Activated naive CD8-positive, alpha-beta T cell treated with anti-CD3 and anti-CD28 coated beads for 36 hours (primary cell): ENCODE measurements at regions not wholly inside any gene's neighbourhood (a gene's known extent, or its start where the extent isn't known, plus 50 kb on each side); places are given as distances from the start of the nearest gene placed in this dataset.

Experiments used
- DNase-seq: peaks from one replicate; pipeline ENCODE4 v3.0.0; 2021
- H3K27ac Mint-ChIP-seq: one replicate; pipeline ENCODE4 v1.8.0; 2022; ENCODE audit warnings: mild to moderate bottlenecking, moderate library complexity, mixed read lengths
- H3K27me3 Mint-ChIP-seq: one replicate; pipeline ENCODE4 v1.8.0; 2022; ENCODE audit warnings: mild to moderate bottlenecking, mixed read lengths
- H3K36me3 Mint-ChIP-seq: one replicate; pipeline ENCODE4 v1.8.0; 2021; ENCODE audit warnings: mild to moderate bottlenecking, mixed read lengths
- H3K4me1 Mint-ChIP-seq: one replicate; pipeline ENCODE4 v1.8.0; 2021; ENCODE audit warnings: mixed read lengths
- H3K4me3 Mint-ChIP-seq: one replicate; pipeline ENCODE4 v1.8.0; 2022; ENCODE audit warnings: mild to moderate bottlenecking, moderate library complexity, mixed read lengths
- H3K9me3 Mint-ChIP-seq: one replicate; pipeline ENCODE4 v1.8.0; 2022; ENCODE audit warnings: mixed read lengths

- H3K9me3 Mint-ChIP-seq, result no peaks in the 10 kb centered on the region
- DNase-seq, result no peak
- H3K4me3 Mint-ChIP-seq, result no peak overlapping the region
- H3K4me1 Mint-ChIP-seq, result no peaks in the 10 kb centered on the region
- no peak overlapping the region for H3K27ac Mint-ChIP-seq
- no peaks in the 10 kb centered on the region for H3K36me3 Mint-ChIP-seq
- H3K27me3 Mint-ChIP-seq, result no peaks in the 10 kb centered on the region
Observed at GRCh38 chr3:127100459-127101410, 92.2 kb upstream of the PRR23E start.

DNA sequence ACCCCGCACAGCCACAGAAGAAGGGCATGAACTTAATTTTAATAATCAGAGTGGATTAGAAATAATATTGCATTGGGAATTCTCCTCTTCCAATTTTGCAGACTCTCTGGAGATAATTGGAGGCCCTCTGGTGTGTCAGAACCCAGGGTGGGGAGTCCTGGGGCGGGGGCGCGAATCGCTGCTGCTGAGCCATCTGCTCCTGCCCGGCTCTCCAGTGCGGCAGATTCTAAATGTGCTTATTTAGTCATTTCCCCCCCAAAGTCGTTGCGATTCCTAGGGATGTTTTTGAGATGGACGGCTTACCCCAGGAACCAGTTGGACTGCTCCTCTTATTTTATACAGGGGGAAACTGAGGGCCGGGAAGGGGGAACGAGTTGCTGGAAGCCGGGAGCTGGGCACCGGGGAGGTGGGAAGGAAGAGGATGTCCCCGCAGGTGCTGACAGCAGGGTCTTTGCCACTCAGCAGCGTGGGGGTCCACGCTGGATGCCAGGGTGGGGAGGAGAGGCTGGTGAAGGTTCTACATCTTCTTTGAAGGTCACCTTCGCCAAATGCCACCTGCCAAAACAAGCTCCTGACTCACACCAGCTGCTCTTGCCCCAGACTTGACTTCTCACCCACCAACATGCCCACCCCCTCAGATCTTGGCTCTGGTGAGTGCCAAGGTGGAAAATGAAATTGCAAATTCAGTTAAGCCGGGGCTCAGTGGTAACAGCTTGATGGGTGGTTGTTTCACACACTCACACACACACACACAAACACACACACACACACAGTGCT, 91.3 kb upstream of the PRR23E start:
- no peak for DNase-seq
- Mint-ChIP-seq H3K36me3 (no peaks in the 10 kb centered on the region), H3K4me1 (no peaks in the 10 kb centered on the region), H3K9me3 (no peaks in the 10 kb centered on the region), H3K27ac (no peak overlapping the region), H3K27me3 (no peaks in the 10 kb centered on the region), H3K4me3 (no peak overlapping the region)

DNA sequence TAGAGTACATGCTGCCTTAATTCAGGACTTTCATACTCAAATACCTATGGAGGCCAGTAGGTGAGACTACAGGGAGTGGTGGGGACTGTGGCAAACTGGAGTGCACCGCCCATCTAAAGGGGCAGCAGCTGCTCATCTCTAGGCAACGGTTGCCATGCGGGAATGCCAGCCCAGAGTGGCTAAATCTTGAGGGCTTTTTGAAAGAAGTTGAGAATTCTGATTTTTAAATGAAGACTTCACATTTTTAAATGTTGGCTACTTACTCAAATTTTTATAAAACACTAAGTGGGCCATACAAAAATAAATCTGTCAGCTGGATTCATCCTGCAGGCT, 90.8 kb upstream of the PRR23E start:
- no peak overlapping the region for H3K27ac Mint-ChIP-seq
- H3K27me3 Mint-ChIP-seq, result no peaks in the 10 kb centered on the region
- no peaks in the 10 kb centered on the region for H3K9me3 Mint-ChIP-seq
- no peaks in the 10 kb centered on the region for H3K36me3 Mint-ChIP-seq
- H3K4me3 Mint-ChIP-seq, result no peak overlapping the region
- H3K4me1 Mint-ChIP-seq, result no peaks in the 10 kb centered on the region
- DNase-seq, result no peak

DNA sequence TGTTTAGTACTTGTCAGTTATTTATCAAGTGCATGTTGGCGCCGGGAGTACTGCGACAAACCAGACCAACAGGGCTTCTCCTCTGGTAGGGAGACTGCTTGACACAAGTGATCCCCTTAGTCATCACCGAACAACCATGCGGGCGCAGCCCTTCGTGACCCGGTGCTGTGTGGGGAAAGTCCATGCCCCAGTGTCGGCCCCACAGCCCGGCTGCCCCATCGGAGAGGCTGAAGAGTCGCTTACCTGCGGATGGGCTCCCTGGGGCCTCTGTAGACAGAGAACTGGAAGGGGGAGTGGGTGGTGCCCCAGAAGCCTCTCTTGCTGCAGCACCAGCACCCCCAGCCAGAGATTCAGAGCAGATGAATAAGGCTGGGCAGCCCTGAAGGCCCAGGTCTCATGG, 90.3 kb upstream of the PRR23E start:
- Mint-ChIP-seq H3K27ac (no peak overlapping the region), H3K9me3 (no peaks in the 10 kb centered on the region), H3K27me3 (no peaks in the 10 kb centered on the region), H3K36me3 (no peaks in the 10 kb centered on the region), H3K4me3 (no peak overlapping the region), H3K4me1 (no peaks in the 10 kb centered on the region)
- no peak for DNase-seq

- H3K4me1 Mint-ChIP-seq, result no peaks in the 10 kb centered on the region
- no peaks in the 10 kb centered on the region for H3K9me3 Mint-ChIP-seq
- no peak overlapping the region for H3K27ac Mint-ChIP-seq
- no peak for DNase-seq
- no peaks in the 10 kb centered on the region for H3K36me3 Mint-ChIP-seq
- H3K27me3 Mint-ChIP-seq, result no peaks in the 10 kb centered on the region
- H3K4me3 Mint-ChIP-seq, result no peak overlapping the region
Observed at GRCh38 chr3:127103080-127103479, 89.9 kb upstream of the PRR23E start.

DNA sequence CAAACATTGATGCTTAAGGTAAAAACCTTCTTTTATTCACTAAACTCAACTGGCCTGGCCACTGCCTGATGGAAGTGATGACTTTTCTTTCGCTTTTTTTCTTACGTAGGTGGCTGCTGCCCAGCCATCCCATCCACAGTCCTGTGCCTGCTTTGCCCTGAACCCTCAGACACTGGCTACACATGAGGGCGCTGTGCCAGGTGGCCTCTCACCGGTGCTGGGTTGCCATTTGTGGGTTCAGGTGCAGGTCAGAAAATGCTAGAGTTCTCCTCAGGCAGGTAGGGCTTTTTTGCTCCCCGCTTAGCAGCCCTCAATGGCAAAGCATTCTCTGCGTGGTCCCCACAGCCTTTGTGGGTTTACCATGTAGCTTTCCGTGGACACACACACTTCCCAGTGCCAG, 88.3 kb upstream of the PRR23E start:
- Mint-ChIP-seq H3K36me3 (no peaks in the 10 kb centered on the region), H3K27me3 (no peaks in the 10 kb centered on the region), H3K4me1 (no peaks in the 10 kb centered on the region), H3K27ac (no peak overlapping the region), H3K4me3 (no peak overlapping the region), H3K9me3 (no peaks in the 10 kb centered on the region)
- DNase-seq, result no peak

- Mint-ChIP-seq H3K27ac (no peak overlapping the region), H3K27me3 (no peaks in the 10 kb centered on the region), H3K9me3 (no peaks in the 10 kb centered on the region), H3K4me1 (no peaks in the 10 kb centered on the region), H3K4me3 (no peak overlapping the region), H3K36me3 (no peaks in the 10 kb centered on the region)
- no peak for DNase-seq
Observed at GRCh38 chr3:127105587-127105986, 87.3 kb upstream of the PRR23E start.

GRCh38 chr3:127106053-127106452, 86.9 kb upstream of the PRR23E start:
- H3K36me3 Mint-ChIP-seq, result no peaks in the 10 kb centered on the region
- no peak for DNase-seq
- no peak overlapping the region for H3K27ac Mint-ChIP-seq
- H3K4me1 Mint-ChIP-seq, result no peaks in the 10 kb centered on the region
- no peaks in the 10 kb centered on the region for H3K27me3 Mint-ChIP-seq
- no peak overlapping the region for H3K4me3 Mint-ChIP-seq
- H3K9me3 Mint-ChIP-seq, result peaks cover 2% of the 10 kb centered on the region

- Mint-ChIP-seq H3K27me3 (no peaks in the 10 kb centered on the region), H3K9me3 (peaks cover 3% of the 10 kb centered on the region)
- no peak for DNase-seq
Observed at GRCh38 chr3:127106456-127106855, 86.5 kb upstream of the PRR23E start.

GRCh38 chr3:127107002-127107401, 85.9 kb upstream of the PRR23E start:
- no peaks in the 10 kb centered on the region for H3K36me3 Mint-ChIP-seq
- peaks cover 3% of the 10 kb centered on the region for H3K9me3 Mint-ChIP-seq
- DNase-seq, result no peak
- no peak overlapping the region for H3K27ac Mint-ChIP-seq
- no peaks in the 10 kb centered on the region for H3K4me1 Mint-ChIP-seq
- no peaks in the 10 kb centered on the region for H3K27me3 Mint-ChIP-seq
- H3K4me3 Mint-ChIP-seq, result no peak overlapping the region

More at GRCh38 chr3:127106456-127106855, 86.5 kb upstream of the PRR23E start:
- Mint-ChIP-seq H3K36me3 (no peaks in the 10 kb centered on the region), H3K4me3 (no peak overlapping the region), H3K4me1 (no peaks in the 10 kb centered on the region), H3K27ac (no peak overlapping the region)

DNA sequence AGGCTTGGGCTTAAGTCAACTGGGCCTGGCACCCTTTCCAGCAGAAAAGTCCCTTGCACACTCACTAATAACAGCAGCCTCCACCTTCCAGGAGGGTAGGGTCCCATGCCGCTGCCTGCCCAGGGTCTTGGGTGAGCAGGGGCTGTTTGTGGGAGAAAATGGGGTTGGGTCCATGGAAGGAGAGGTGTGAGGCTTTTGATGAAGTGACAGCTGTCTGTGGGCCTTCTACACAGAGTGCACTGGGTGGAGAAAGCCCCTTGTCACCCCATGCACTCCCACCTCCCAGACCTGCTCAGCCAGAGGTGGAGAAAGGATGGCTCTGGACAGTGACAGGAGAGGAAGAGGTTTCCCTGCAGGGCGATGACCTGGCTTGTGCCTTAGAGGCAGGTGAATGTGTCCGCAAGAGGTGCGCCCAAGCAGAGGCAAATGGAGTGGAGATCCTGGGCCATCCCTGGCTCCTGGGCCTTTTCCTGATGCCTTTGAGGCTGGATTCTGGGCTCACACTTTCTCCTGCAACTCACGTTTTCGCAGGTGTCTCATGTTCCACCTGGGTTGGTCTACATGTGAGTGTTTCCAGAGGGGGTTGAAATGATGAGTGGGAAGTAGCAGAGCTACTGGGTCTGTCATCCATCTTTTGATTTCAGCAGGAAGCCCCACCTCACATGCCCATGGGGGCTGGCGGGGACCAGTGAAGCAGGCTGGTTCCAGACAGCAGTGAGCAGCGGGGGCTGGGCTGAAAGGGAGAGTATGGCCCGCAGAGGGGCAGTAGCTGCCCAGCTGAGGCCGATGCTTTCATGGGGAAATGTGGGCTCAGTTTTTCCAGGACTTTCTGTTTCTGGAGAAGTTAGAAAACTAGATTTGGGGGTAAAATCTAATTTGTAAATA, 85.2 kb upstream of the PRR23E start:
- H3K9me3 Mint-ChIP-seq, result peaks cover 7% of the 10 kb centered on the region
- no peaks in the 10 kb centered on the region for H3K4me1 Mint-ChIP-seq
- DNase-seq, result no peak
- no peak overlapping the region for H3K27ac Mint-ChIP-seq
- H3K27me3 Mint-ChIP-seq, result no peaks in the 10 kb centered on the region
- H3K4me3 Mint-ChIP-seq, result no peak overlapping the region
- H3K36me3 Mint-ChIP-seq, result no peaks in the 10 kb centered on the region

- Mint-ChIP-seq H3K27ac (no peak overlapping the region), H3K27me3 (no peaks in the 10 kb centered on the region)
Observed at GRCh38 chr3:127108796-127109195, 84.1 kb upstream of the PRR23E start.

DNA sequence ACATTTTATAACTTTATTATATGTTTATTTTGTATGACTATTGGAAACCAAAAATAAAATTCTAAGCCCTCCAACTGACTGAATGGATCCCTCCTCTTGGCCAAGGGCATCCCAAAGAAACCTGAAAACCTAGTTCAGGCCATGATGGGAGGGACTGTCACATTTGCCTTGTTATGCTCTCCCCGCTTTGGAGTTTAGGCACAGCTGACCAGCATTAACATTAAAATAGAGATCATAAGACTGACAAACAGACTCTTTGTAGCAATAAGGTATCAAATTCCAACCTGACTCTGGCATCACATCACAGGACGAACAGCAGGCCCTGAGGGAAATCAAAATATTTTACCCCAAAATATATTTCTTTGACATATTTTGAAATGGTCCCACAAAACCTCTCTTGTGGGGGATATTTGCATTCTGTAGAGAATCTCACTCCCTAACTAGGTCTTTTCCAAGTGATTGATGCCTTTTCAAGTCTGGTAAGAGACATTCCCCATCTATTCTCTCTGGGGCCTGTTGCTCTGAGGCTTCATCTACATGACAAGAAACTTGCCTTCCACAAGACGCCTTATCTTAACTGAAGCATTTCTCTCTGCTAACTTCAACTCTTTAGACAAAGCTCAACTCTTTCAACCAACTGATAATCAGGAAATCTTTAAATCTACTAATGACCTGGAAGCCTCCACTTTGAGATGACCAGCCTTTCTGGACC, 81.8 kb upstream of the PRR23E start:
- H3K36me3 Mint-ChIP-seq, result no peaks in the 10 kb centered on the region
- H3K27me3 Mint-ChIP-seq, result no peaks in the 10 kb centered on the region
- H3K4me3 Mint-ChIP-seq, result no peak overlapping the region
- no peaks in the 10 kb centered on the region for H3K4me1 Mint-ChIP-seq
- H3K9me3 Mint-ChIP-seq, result peaks cover 10% of the 10 kb centered on the region
- H3K27ac Mint-ChIP-seq, result no peak overlapping the region
- DNase-seq, result no peak

More at GRCh38 chr3:127108796-127109195, 84.1 kb upstream of the PRR23E start:
- Mint-ChIP-seq H3K4me1 (no peaks in the 10 kb centered on the region), H3K4me3 (no peak overlapping the region), H3K9me3 (peaks cover 10% of the 10 kb centered on the region), H3K36me3 (no peaks in the 10 kb centered on the region)
- no peak for DNase-seq

GRCh38 chr3:127112796-127113570, 79.9 kb upstream of the PRR23E start:
- Mint-ChIP-seq H3K27me3 (no peaks in the 10 kb centered on the region), H3K4me3 (no peak overlapping the region), H3K36me3 (no peaks in the 10 kb centered on the region), H3K4me1 (no peaks in the 10 kb centered on the region), H3K9me3 (peaks cover 10% of the 10 kb centered on the region), H3K27ac (no peak overlapping the region)
- DNase-seq, result no peak
